NCI-H82 treated with DMSO at 0.1 percent for 48 hours (cell line): ENCODE measurements at regions not wholly inside any gene's neighbourhood (a gene's known extent, or its start where the extent isn't known, plus 50 kb on each side); places are given as distances from the start of the nearest gene placed in this dataset.

Experiments
- DNase-seq: peaks from one replicate; lab custom pipeline; 2025; ENCODE audit not compliant: unreplicated experiment; lab: John Stamatoyannopoulos, UW

DNA sequence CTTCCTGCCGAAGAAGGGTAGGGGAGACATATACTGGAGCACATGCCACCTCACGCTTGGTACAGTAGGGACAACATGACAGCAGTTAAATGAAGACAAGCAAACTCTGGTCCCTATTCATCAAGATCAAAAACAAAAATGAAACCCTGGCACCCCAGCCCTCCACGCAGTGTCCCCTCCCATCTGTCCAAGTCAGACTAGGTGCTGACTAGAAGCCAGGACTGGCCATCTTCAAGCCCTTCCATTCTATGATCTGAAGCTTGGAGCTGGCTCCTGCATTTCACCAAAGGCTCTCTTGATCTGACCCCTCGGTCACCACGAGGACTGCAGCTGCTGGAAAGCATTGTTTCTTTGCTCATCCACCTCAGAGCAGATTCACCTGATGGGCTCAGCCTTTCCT lies 158.9 kb upstream of the GGTLC1 start:
- DNase-seq, result no peak

GRCh38 chr20:24146231-24146634 lies 157.7 kb upstream of the GGTLC1 start:
- no peak for DNase-seq

GRCh38 chr20:24144371-24144770 lies 155.8 kb upstream of the GGTLC1 start:
- no peak for DNase-seq

DNA sequence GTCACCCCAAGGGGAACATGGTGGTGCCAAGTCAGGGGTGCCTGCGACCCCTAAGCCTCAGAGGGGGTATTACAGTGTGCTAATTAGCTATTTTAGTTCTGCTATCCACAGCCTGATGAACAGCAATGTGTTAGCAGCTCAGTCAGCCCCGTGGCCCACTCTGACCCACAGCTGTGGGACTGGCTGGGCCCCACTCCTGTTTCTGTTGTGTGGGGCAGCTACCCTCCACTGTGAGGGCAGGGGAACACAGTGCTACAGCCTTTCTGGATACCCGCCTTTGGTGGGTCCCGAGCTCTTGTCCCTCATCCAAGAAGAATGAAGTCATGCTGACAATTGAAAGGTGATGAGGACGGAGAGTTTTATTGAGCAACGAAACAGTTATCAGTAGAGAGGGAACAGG lies 152.5 kb upstream of the GGTLC1 start:
- no peak for DNase-seq

GRCh38 chr20:24139846-24140245 lies 151.3 kb upstream of the GGTLC1 start:
- DNase-seq, result no peak

- no peak for DNase-seq
Observed at GRCh38 chr20:24138951-24139350, 150.4 kb upstream of the GGTLC1 start.

DNA sequence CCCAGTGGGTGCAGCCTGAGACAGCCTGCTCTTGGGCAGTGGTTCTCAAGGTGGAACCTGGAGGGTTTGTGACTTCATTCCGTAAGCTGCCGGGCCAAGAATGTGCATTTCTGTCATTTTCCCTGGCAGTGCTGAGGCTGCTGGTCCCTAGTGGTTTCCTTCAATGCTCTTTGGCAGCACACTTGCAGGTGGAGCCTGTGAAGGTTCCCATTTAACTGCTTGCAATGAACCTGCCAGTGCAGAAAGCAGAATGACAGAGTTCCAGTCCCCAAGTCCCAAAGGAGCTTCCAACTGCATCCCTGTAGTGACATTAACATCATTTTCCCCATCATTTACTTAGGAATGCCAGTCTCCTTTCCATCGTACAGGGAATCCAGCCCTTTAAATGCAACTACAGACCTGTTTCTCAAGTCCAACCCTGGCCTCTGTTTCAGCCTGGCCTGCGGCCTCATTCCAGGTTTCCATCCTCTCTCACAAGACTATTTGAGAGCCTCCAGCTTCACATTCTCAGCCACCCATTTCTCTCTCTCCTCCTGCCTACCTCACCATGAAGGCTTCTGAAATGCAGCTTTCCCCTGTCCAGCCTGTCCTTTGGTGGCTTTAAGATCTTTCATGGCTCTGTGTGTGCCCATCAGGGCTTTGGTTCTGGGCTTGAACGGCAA lies 149.7 kb upstream of the GGTLC1 start:
- no peak for DNase-seq

GRCh38 chr20:24136659-24137246 lies 148.2 kb upstream of the GGTLC1 start:
- DNase-seq, result no peak

DNA sequence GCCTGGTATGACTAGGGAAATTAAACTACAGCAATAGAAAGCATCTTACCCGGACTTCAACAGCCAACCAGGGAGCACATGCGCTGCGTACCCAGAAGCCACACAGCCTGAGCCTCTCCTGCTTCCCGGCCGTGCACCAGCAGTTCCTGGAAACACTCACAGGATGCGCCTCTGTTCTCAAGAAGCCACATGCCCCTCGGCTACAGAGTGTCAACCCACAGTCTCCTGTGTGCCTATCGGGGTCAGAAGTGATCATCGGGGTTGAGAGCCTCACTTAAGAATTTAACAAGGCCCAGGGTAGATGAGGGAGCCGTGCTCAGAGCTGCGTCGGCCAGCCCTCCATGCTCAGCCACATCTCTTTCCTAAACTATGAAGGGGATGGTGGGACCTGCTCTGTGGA lies 147.2 kb upstream of the GGTLC1 start:
- DNase-seq, result no peak

- DNase-seq, result no peak
Observed at GRCh38 chr20:24134930-24135329, 146.4 kb upstream of the GGTLC1 start.

DNA sequence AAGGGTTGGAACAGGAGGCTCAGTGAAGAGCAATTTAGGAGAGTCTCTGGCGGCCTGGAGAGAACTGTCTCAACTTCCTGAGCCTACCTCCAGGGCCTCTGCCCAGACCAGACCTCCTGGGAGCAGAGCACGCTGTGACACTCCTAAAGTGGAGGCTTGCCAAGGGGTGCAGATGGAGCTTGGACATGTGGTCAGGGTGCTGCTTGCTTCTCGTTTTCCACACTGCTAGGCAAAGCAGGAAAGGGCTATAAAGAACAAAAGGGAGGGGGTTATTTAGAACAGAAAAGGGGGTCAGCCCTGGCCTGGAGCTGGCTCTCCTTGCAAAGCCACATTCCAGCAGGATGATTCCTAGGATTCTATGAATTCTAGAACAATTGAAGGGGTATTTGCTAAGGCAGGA lies 145.7 kb upstream of the GGTLC1 start:
- DNase-seq, result no peak

DNA sequence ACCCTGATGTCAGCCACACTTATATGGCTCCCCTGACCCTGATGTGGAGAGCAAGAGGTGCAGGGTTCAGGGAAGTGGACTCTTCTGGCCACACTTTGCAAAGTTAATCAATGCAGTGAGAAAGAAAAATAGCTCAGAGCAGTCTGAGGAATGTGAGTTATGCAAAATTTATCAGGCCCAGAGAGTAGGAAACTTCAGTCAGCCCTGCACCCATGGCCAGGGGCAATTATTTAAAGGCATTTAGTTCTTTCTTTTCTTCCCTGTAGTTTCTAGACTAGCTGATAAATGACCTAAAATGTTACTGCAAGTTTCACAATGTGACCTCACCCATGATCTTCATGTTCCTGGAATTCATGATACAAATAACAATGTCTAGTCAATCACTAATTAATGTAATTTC lies 143.7 kb upstream of the GGTLC1 start:
- DNase-seq, result no peak

DNA sequence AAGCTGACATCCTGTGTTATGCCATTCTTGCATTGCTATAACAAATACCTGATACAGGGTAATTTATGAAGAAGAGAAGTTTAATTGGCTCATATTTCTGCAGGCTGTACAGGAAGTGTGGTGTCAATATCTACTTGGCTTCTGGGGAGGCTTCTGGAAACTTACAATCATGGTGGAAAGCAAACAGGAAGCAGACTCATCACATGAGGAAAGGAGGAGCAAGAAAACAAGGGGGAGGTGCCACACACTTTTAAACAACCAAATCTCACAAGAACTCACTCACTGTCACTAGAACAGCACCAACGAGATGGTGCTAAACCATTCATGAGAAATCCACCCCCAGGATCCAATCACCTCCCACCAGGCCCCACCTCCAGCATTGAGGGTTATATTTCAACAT lies 143.1 kb upstream of the GGTLC1 start:
- no peak for DNase-seq

GRCh38 chr20:24131281-24131680 lies 142.7 kb upstream of the GGTLC1 start:
- no peak for DNase-seq

GRCh38 chr20:24129641-24130040 lies 141.1 kb upstream of the GGTLC1 start:
- no peak for DNase-seq

- DNase-seq, result no peak
Observed at GRCh38 chr20:24124951-24125650, 136.5 kb upstream of the GGTLC1 start.

GRCh38 chr20:24124003-24124402 lies 135.4 kb upstream of the GGTLC1 start:
- DNase-seq, result no peak

- no peak for DNase-seq
Observed at GRCh38 chr20:24118441-24119175, 130.0 kb upstream of the GGTLC1 start.

DNA sequence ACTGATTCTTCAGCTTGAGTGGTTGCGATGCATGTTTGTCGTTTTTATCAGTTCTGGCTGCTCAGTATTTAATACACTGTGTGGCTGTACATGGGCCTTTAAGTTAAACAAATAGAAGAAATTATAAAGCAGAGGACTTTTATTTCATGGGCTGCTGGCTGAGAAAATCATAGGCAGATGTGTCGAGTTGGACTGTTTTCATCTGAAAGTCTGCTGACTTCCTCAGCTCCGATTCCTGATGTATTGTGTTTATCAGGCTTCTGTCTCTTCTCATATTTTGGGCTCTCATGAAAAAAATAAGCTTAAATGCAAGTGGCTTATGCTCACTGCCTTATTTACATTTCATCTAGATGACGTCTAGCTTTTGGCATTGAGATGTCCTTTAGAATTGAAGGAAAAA lies 129.5 kb upstream of the GGTLC1 start:
- DNase-seq, result no peak

DNA sequence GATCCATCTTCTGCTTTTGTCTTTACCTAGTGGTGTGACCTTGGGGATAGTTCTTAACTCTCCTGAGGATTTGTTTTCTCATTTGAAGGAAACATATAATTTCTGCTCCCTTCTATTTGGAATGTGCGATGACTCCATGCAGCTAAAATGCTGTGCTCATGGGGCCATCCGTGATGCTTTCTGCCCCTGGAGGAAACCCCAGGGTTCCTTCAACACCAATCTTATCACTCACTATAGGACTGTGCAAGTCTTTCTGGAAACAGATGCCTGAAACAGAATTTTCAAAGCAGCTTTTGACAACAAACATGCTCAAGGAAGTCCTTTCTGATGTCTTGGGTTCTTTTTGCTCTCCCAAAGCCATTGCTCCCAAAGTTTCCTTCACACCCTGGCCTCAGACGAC lies 128.8 kb upstream of the GGTLC1 start:
- DNase-seq, result no peak

- peak; percentile 20 for DNase-seq
Observed at GRCh38 chr20:24116611-24117010, 128.0 kb upstream of the GGTLC1 start.

- DNase-seq, result no peak
Observed at GRCh38 chr20:24112360-24112759, 123.8 kb upstream of the GGTLC1 start.
